HepG2 (cell line): ENCODE measurements at regions not wholly inside any gene's neighbourhood (a gene's known extent, or its start where the extent isn't known, plus 50 kb on each side); places are given as distances from the start of the nearest gene placed in this dataset.

Experiments
- CSRNP1 ChIP-seq: sonication (generic); formaldehyde crosslinking; IDR thresholded peaks from 2 replicates; pipeline ENCODE4 v1.8.1; 2023; ENCODE audit warnings: mild to moderate bottlenecking, missing genetic modification reagents
- DMAP1 ChIP-seq: IDR thresholded peaks from 2 replicates; pipeline ENCODE4 v1.6.1; 2016
- FOXO1 ChIP-seq: sonication (generic); formaldehyde crosslinking; IDR thresholded peaks from 2 replicates; pipeline ENCODE4 v1.4.0; 2020; ENCODE audit warnings: missing genetic modification reagents
- NFIC ChIP-seq: IDR thresholded peaks from 2 replicates; pipeline ENCODE4 v1.6.1; 2012; ENCODE audit warnings: mild to moderate bottlenecking, low read length, inconsistent platforms
- REST ChIP-seq, 2 experiments: IDR thresholded peaks; 2 replicates each; pipeline ENCODE4 v1.6.1; 2011 to 2012; ENCODE audit warnings: low read length in 2 of 2, borderline replicate concordance in 1 of 2, low read depth in 1 of 2, mild to moderate bottlenecking in 1 of 2, moderate library complexity in 1 of 2
- RNF2 ChIP-seq: fragments of 450-650 bp; conservative IDR thresholded peaks from 2 replicates; pipeline ENCODE4 v1.6.1; 2016; ENCODE audit warnings: low read depth
- ZNF292 ChIP-seq: sonication (generic); formaldehyde crosslinking; IDR thresholded peaks from 2 replicates; pipeline ENCODE4 v1.8.1; 2022; ENCODE audit warnings: mild to moderate bottlenecking, low read depth, missing genetic modification reagents, borderline replicate concordance
- ZNF451 ChIP-seq: sonication (generic); formaldehyde crosslinking; IDR thresholded peaks from 2 replicates; pipeline ENCODE4 v1.5.0; 2020; ENCODE audit warnings: mild to moderate bottlenecking, missing genetic modification reagents
- ZNF598 ChIP-seq: sonication (generic); formaldehyde crosslinking; IDR thresholded peaks from 2 replicates; pipeline ENCODE4 v1.5.1; 2020; ENCODE audit warnings: mild to moderate bottlenecking, missing genetic modification reagents, borderline replicate concordance
- ZNF607 ChIP-seq: sonication (generic); formaldehyde crosslinking; IDR thresholded peaks from 2 replicates; pipeline ENCODE4 v1.5.1; 2020; ENCODE audit warnings: missing genetic modification reagents, mild to moderate bottlenecking, borderline replicate concordance
- ZSCAN31 ChIP-seq: sonication (generic); formaldehyde crosslinking; IDR thresholded peaks from 2 replicates; pipeline ENCODE4 v1.5.0; 2020; ENCODE audit warnings: low read depth, mild to moderate bottlenecking, missing genetic modification reagents
- TF ChIP-seq, protein P1 (sequence below): IDR thresholded peaks from 2 replicates; pipeline ENCODE4 v1.6.1; 2016; ENCODE audit warnings: mild to moderate bottlenecking
- TF ChIP-seq, protein P2 (sequence below): sonication (generic); formaldehyde crosslinking; IDR thresholded peaks from 2 replicates; pipeline ENCODE4 v1.8.0; 2022; ENCODE audit warnings: missing genetic modification reagents, mild to moderate bottlenecking, inconsistent platforms, borderline replicate concordance
- TF ChIP-seq, protein P3 (sequence below): sonication (generic); formaldehyde crosslinking; IDR thresholded peaks from 2 replicates; pipeline ENCODE4 v1.4.0; 2020; ENCODE audit warnings: missing genetic modification reagents
- TF ChIP-seq, protein P4 (sequence below): sonication (generic); formaldehyde crosslinking; IDR thresholded peaks from 2 replicates; pipeline ENCODE4 v1.8.0; 2022; ENCODE audit warnings: missing genetic modification reagents, mild to moderate bottlenecking, borderline replicate concordance

DNA sequence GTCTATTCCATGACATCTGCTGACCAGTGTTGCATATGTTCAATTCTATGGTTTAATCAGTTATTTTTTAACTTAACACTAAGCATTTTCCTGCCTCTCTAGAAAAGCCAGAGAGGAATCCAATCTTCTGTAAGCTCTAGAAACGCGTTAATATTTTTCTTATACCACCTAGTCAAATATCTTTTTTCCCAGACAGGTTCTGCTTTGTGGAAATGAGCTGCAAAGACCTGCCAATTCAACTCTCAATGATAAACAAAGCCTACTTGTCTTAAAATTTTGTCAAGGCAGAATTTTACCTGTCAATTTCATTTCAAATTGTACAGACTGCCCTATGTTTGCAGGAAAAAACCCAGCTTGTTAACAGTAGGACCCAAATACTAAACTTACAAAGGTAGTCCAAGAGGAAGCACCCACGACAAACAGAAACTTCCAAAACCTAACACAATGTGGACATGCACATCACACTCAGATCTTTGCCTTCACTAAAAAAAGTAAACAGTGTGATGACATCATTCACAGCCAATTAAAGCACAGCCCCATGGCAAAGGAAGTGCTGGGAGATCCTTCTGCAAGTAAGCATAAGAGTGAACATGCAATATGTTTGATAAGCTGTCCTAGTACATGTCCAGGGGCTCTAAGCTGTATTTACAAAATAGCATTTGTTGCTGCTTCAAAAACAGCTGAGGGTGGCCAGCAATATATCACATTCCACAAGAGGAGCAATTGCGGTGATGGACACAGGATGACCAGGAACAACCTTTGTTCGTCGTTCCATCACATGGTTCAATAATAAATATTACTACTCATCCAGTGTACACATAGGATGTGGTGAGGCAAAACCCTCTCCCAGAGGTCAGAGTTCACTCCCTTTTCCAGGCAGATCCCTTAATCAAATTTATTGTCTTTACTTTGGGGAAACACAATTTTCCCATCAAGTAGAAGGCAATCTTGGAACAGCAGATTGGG lies 139.4 kb upstream of the TSC22D2 start (continued):
- TF ChIP-seq, protein P1, sequence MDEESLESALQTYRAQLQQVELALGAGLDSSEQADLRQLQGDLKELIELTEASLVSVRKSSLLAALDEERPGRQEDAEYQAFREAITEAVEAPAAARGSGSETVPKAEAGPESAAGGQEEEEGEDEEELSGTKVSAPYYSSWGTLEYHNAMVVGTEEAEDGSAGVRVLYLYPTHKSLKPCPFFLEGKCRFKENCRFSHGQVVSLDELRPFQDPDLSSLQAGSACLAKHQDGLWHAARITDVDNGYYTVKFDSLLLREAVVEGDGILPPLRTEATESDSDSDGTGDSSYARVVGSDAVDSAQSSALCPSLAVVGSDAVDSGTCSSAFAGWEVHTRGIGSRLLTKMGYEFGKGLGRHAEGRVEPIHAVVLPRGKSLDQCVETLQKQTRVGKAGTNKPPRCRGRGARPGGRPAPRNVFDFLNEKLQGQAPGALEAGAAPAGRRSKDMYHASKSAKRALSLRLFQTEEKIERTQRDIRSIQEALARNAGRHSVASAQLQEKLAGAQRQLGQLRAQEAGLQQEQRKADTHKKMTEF (CRISPR knock-in tag), result peak; percentile 41; the same call in 1 of the 2 replicates
- no peak for TF ChIP-seq ZNF451 (CRISPR knock-in tag)
- no peak for TF ChIP-seq ZNF607 (CRISPR knock-in tag)
- TF ChIP-seq NFIC, result no peak
- no peak for TF ChIP-seq CSRNP1 (CRISPR knock-in tag)
- TF ChIP-seq DMAP1, result no peak
- no peak for TF ChIP-seq REST (IDR thresholded peaks at IDR 0.05; ENCODE audit: borderline replicate concordance in 1 of 2, low read depth in 1 of 2, low read length in 2 of 2)
- TF ChIP-seq FOXO1 (CRISPR knock-in tag), result no peak
- TF ChIP-seq ZSCAN31 (CRISPR knock-in tag), result no peak
- no peak for TF ChIP-seq ZNF292 (CRISPR knock-in tag)
- TF ChIP-seq ZNF598, result no peak
- TF ChIP-seq, protein P2, sequence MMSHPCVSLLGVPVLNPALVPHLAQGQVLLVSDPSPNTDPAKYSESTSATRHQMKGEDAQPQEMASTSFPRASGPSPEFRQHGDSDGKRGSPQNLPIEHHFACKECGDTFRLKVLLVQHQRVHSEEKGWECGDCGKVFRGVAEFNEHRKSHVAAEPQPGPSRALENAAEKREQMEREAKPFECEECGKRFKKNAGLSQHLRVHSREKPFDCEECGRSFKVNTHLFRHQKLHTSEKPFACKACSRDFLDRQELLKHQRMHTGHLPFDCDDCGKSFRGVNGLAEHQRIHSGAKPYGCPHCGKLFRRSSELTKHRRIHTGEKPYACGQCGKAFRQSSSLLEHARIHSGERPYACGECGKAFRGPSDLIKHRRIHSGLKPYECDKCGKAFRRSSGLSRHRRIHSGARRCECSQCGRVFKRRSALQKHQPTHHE (CRISPR knock-in tag), result no peak
- no peak for TF ChIP-seq RNF2
- TF ChIP-seq, protein P3, sequence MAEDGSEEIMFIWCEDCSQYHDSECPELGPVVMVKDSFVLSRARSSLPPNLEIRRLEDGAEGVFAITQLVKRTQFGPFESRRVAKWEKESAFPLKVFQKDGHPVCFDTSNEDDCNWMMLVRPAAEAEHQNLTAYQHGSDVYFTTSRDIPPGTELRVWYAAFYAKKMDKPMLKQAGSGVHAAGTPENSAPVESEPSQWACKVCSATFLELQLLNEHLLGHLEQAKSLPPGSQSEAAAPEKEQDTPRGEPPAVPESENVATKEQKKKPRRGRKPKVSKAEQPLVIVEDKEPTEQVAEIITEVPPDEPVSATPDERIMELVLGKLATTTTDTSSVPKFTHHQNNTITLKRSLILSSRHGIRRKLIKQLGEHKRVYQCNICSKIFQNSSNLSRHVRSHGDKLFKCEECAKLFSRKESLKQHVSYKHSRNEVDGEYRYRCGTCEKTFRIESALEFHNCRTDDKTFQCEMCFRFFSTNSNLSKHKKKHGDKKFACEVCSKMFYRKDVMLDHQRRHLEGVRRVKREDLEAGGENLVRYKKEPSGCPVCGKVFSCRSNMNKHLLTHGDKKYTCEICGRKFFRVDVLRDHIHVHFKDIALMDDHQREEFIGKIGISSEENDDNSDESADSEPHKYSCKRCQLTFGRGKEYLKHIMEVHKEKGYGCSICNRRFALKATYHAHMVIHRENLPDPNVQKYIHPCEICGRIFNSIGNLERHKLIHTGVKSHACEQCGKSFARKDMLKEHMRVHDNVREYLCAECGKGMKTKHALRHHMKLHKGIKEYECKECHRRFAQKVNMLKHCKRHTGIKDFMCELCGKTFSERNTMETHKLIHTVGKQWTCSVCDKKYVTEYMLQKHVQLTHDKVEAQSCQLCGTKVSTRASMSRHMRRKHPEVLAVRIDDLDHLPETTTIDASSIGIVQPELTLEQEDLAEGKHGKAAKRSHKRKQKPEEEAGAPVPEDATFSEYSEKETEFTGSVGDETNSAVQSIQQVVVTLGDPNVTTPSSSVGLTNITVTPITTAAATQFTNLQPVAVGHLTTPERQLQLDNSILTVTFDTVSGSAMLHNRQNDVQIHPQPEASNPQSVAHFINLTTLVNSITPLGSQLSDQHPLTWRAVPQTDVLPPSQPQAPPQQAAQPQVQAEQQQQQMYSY (CRISPR knock-in tag), result no peak
- TF ChIP-seq, protein P4, sequence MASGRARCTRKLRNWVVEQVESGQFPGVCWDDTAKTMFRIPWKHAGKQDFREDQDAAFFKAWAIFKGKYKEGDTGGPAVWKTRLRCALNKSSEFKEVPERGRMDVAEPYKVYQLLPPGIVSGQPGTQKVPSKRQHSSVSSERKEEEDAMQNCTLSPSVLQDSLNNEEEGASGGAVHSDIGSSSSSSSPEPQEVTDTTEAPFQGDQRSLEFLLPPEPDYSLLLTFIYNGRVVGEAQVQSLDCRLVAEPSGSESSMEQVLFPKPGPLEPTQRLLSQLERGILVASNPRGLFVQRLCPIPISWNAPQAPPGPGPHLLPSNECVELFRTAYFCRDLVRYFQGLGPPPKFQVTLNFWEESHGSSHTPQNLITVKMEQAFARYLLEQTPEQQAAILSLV (CRISPR knock-in tag), result no peak
